Ovary (tissue), 7 donors: ENCODE measurements at regions not wholly inside any gene's neighbourhood (a gene's known extent, or its start where the extent isn't known, plus 50 kb on each side); places are given as distances from the start of the nearest gene placed in this dataset.

Source experiments
- DNase-seq, 5 donors: peaks; one replicate each; pipeline ENCODE4 v3.0.0-alpha.2; 2019 to 2020
- H3K27ac ChIP-seq, 2 donors: fragments of 200-600 bp; one replicate each; pipeline versions ENCODE4 v1.5.1 to v1.8.0; 2019 to 2022
- H3K27me3 ChIP-seq: fragments of 200-600 bp; one replicate; pipeline ENCODE4 v1.8.0; 2022
- H3K36me3 ChIP-seq: fragments of 200-600 bp; sonication (generic); one replicate; pipeline ENCODE4 v1.5.1; 2019
- H3K4me1 ChIP-seq: one replicate; pipeline ENCODE4 v1.8.1; 2013; ENCODE audit warnings: mild to moderate bottlenecking, moderate library complexity; ENCODE audit not compliant: insufficient read depth
- H3K4me3 ChIP-seq: fragments of 200-600 bp; sonication (generic); one replicate; pipeline ENCODE4 v1.5.1; 2017
- H3K9me3 ChIP-seq, 2 donors: fragments of 200-600 bp in 1 of 2; sonication (generic) in 1 of 2; one replicate each; pipeline versions ENCODE4 v1.5.1 to v1.8.1; 2013 to 2019; ENCODE audit warnings: mild to moderate bottlenecking in 1 of 2, moderate library complexity in 1 of 2
- EP300 ChIP-seq: sonication (generic); formaldehyde crosslinking; IDR thresholded peaks from one replicate; pipeline ENCODE4 v1.6.1; 2017; ENCODE audit warnings: antibody characterized with exemption
- POLR2A ChIP-seq: fragments of 450-650 bp; IDR thresholded peaks from one replicate; pipeline ENCODE4 v1.6.1; 2017; ENCODE audit warnings: antibody characterized with exemption, mild to moderate bottlenecking, moderate library complexity
- WGBS, 3 donors: extraction: QIAGEN DNeasy Blood & Tissue Kit in 1 of 3; methylation state at CpG; one replicate each; pipeline versions ENCODE4 v1.1.5 to v1.1.7; 2013 to 2017; 5-methylcytosine and 5-hydroxymethylcytosine counted together
- intact Hi-C, 4 donors: fragments of 100-400 bp; cut with DNase I; formaldehyde crosslinking; loops; one replicate each; pipeline versions ENCODE4 v1.11.0 to v1.15.1; 2022 to 2023
- TF ChIP-seq, protein P1 (sequence below), 3 donors: fragments of 450-650 bp in 2 of 3; fragments of 200-600 bp in 1 of 3; IDR thresholded peaks; one replicate each; pipeline versions ENCODE4 v1.5.1 to v1.8.0; 2016 to 2022; ENCODE audit warnings: antibody characterized with exemption in 3 of 3, mild to moderate bottlenecking in 1 of 3
- donor health status: DM: no; HTN: no; CAD: no; lungs with moderate emphysema.
- donor health status: DM: no; HTN: no; CAD: no.
- donor health status: Bipolar disorder and iron deficiency.
- donor health status: DM: no; HTN: no; CAD: no.
- donor health status: DM: yes; HTN: yes; CAD: no.

DNA sequence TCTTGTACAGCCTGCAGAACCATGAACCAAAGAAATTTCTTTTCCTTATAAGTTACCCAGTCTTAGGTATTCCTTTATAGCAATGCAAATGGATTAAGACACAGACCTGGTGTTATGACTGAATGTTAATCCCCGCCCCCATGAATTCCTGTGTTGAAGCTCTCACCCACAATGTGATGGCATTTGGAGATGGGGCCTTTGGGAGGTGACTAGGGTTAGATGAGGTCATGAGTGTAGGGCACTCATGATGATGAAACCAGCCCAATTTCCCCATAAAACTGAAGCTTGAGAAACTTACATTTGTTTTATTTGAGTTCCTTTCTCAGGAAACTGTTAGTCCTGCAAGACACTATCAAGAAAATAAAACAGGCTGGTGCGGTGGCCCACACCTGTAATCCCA is 115.8 kb upstream of the THY1 start:
- no peaks in the 10 kb centered on the region for H3K4me1 ChIP-seq
- no peaks in the 10 kb centered on the region for H3K9me3 ChIP-seq
- intact Hi-C loops: no loop called here
- no peak overlapping the region for H3K4me3 ChIP-seq
- 80 to 93% (median 87%) methylated on average over 2 of the region's 2 CpGs for WGBS, 3 donors
- TF ChIP-seq POLR2A (no peak), EP300 (no peak)
- TF ChIP-seq, protein P1, sequence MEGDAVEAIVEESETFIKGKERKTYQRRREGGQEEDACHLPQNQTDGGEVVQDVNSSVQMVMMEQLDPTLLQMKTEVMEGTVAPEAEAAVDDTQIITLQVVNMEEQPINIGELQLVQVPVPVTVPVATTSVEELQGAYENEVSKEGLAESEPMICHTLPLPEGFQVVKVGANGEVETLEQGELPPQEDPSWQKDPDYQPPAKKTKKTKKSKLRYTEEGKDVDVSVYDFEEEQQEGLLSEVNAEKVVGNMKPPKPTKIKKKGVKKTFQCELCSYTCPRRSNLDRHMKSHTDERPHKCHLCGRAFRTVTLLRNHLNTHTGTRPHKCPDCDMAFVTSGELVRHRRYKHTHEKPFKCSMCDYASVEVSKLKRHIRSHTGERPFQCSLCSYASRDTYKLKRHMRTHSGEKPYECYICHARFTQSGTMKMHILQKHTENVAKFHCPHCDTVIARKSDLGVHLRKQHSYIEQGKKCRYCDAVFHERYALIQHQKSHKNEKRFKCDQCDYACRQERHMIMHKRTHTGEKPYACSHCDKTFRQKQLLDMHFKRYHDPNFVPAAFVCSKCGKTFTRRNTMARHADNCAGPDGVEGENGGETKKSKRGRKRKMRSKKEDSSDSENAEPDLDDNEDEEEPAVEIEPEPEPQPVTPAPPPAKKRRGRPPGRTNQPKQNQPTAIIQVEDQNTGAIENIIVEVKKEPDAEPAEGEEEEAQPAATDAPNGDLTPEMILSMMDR (IDR thresholded peaks at IDR 0.05): no peak
- no peaks in the 10 kb centered on the region for H3K27me3 ChIP-seq
- no peaks in the 10 kb centered on the region for H3K36me3 ChIP-seq
- no peak overlapping the region for H3K27ac ChIP-seq
- DNase-seq: no peak

DNA sequence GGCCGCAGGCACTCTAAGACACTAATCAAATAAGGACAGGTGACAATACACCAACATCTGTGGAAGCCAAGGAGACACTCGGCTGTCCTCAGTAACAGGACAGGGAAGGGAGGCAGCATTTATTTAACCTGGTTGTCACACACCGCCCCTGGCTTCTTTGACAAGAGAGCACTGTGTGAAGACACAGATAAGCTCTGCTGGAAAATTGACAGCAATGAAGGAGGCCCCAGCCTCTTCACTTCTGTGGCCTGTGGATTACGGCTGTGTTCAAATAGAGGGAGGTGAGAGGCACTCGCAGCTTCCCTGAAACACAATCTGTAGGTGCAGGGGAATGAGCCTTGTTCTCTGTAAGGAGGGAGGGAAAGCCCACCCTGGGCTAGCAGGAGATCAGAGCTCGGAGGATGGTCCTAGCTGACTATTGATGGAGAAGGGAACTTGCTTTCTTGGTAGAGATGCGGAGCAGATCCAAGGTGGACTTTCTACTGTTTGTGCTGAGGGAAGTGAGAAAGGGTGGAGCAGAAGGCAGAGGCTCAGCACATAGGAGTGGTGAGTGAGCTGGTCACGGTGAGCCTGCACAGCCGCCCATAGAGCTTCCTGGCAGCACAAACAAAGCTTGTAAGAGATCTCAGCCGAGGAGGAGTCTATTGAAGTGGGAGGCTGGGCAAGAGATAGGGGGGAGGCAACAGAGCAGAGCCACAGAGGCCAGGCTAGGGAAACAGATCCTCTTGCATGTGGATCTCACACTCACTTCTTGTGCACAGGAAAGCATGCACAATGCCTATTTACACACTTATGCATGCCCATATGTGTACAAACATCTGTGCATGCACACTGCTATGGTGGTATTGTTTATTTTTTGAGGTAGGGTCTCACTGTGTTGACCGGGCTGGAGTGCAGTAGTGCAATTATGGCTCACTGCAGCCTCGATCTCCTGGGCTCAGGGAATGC is 114.6 kb upstream of the THY1 start:
- H3K4me1 ChIP-seq: no peaks in the 10 kb centered on the region
- H3K27me3 ChIP-seq: no peaks in the 10 kb centered on the region
- H3K36me3 ChIP-seq: no peaks in the 10 kb centered on the region
- TF ChIP-seq, protein P1 (IDR thresholded peaks at IDR 0.05): no peak
- TF ChIP-seq EP300 (no peak), POLR2A (no peak)
- no peak overlapping the region for H3K4me3 ChIP-seq
- no peaks in the 10 kb centered on the region for H3K9me3 ChIP-seq
- DNase-seq: no peak
- intact Hi-C loops: no loop called here
- WGBS, 3 donors: 43 to 52% (median 45%) methylated on average over 12 of the region's 12 CpGs
- H3K27ac ChIP-seq: no peak overlapping the region

DNA sequence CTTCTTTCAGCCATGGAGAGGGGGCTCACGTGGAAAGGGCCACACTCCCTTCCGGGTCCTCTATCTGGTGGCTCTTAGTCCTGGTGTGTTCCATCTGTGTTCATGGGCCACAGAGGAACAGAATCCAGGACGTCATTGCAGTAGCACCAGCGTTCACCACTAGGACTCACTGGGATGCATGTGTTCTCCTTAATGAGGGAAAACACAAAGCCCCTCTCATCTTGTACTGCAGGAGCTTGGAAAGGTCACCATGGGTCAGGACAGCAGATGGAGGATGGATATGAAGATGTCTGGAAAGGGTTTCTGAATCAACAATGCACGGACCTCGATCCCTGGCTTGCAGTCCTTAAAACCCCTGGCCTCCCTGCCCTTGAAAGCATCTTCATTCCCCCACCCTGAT is 113.8 kb upstream of the THY1 start:
- TF ChIP-seq, protein P1 (IDR thresholded peaks at IDR 0.05): no peak
- TF ChIP-seq EP300: no peak
- TF ChIP-seq POLR2A: no peak
- intact Hi-C loops: no loop called here
- DNase-seq: no peak
- Histone ChIP-seq H3K27ac (no peak overlapping the region), H3K4me3 (no peak overlapping the region), H3K4me1 (no peaks in the 10 kb centered on the region), H3K27me3 (no peaks in the 10 kb centered on the region), H3K36me3 (no peaks in the 10 kb centered on the region), H3K9me3 (no peaks in the 10 kb centered on the region)
- whole genome bisulfite sequencing, 3 donors: 69 to 74% (median 73%) methylated on average over 6 of the region's 6 CpGs

DNA sequence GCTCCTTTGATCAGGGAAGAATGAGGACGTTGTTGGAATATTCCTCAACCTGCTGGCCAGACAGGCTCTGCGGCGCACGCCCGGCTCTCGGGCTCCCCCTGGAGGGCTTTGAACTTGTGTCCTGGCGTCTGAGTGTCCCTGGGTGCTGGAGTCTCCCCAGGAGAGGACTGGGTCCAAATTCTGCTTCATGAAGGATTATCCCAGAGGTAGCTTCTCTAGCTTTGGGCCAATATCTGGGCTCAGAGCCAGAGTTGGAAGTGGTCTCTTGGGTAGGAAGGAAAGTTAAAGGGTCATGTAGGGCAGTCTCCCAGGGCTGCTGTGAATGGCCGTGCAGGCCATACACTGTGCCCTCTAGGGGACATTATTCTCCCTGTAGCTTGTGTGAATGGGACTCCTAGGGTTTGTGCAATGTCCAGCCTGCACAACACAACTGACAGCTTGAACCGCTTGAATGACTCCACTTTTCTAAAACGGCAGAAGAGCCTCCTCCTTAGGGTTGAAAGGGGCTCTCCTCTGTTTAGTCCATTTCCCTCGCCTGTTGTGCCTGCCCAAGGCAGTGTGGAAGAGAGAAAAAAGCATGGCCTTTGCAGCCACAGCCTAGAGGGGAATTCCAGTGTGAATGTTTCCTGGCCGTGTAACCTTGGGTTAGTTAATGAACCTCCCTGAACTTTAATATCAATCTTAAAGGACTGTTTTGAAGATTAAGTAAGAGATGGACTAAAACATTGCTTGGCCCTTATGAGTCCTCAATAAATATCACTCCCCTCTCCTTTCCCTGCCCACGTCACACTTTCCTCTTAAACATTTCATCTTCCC is 111.2 kb upstream of the THY1 start:
- no peaks in the 10 kb centered on the region for H3K4me1 ChIP-seq
- intact Hi-C loops: no loop called here
- TF ChIP-seq POLR2A (no peak), EP300 (no peak)
- TF ChIP-seq, protein P1 (IDR thresholded peaks at IDR 0.05): peak in 1 of 3 donors; percentile 41
- peak in 4 of 5 donors; percentile 41 to 70 (median 51) for DNase-seq
- no peaks in the 10 kb centered on the region for H3K9me3 ChIP-seq
- no peaks in the 10 kb centered on the region for H3K27me3 ChIP-seq
- H3K4me3 ChIP-seq: no peak overlapping the region
- H3K27ac ChIP-seq: no peak overlapping the region
- 21 to 23% (median 22%) methylated on average over 13 of the region's 13 CpGs for WGBS, 3 donors
- H3K36me3 ChIP-seq: no peaks in the 10 kb centered on the region
